Ishikawa (cell line): ENCODE measurements at regions not wholly inside any gene's neighbourhood (a gene's known extent, or its start where the extent isn't known, plus 50 kb on each side); places are given as distances from the start of the nearest gene placed in this dataset.

Experiments
- CEBPB ChIP-seq: IDR thresholded peaks from 2 replicates; pipeline ENCODE4 v1.6.1; 2012
- EGR1 ChIP-seq: IDR thresholded peaks from 2 replicates; pipeline ENCODE4 v1.6.1; 2012
- EP300 ChIP-seq: IDR thresholded peaks from 2 replicates; pipeline ENCODE4 v1.6.1; 2012; ENCODE audit warnings: borderline replicate concordance
- TAF1 ChIP-seq: IDR thresholded peaks from 2 replicates; pipeline ENCODE4 v1.6.1; 2012; ENCODE audit warnings: low read depth, mild to moderate bottlenecking
- TCF12 ChIP-seq: IDR thresholded peaks from 2 replicates; pipeline ENCODE4 v1.6.1; 2012; ENCODE audit warnings: low read depth
- TEAD4 ChIP-seq: IDR thresholded peaks from 2 replicates; pipeline ENCODE4 v1.6.1; 2012
- TF ChIP-seq, protein P1 (sequence below): IDR thresholded peaks from 2 replicates; pipeline ENCODE4 v1.6.1; 2012; ENCODE audit warnings: low read depth, mild to moderate bottlenecking
- TF ChIP-seq, protein P2 (sequence below): IDR thresholded peaks from 2 replicates; pipeline ENCODE4 v1.6.1; 2012

DNA sequence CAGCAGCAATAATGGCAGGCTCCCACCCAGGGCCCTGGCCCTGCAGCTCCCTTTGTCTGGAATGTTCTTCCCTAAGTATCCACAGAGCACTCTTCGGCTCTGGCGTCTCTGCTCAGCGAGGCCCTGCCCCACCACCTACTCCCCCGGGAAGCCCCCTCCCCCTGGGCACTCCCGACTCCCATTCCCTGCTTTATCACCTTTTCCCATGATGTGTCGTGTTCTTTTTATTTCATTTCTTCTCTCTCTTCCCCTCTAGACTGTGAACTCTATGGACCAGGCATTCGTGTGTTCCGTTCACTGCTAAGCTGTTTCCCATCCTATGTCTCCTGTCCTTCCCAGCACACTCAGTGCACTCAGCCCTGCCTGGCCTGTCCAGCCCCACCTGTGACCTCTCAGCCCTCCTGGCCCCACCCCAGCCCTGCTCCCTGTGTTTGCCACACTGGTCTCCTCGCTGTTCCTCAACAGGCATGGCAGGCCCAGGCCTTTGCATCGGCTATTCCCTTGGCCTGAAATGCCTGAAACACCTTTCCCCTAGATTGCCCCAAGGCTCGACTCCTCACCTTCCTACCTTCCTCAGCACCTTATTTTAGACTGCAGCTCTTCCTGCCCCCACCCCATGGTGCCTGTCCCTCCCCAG, 107.4 kb downstream of the TPRA1 start:
- TF ChIP-seq CEBPB (no peak), EP300 (no peak), TAF1 (no peak), EGR1 (no peak), TCF12 (no peak), TEAD4 (no peak)
- TF ChIP-seq, protein P1, sequence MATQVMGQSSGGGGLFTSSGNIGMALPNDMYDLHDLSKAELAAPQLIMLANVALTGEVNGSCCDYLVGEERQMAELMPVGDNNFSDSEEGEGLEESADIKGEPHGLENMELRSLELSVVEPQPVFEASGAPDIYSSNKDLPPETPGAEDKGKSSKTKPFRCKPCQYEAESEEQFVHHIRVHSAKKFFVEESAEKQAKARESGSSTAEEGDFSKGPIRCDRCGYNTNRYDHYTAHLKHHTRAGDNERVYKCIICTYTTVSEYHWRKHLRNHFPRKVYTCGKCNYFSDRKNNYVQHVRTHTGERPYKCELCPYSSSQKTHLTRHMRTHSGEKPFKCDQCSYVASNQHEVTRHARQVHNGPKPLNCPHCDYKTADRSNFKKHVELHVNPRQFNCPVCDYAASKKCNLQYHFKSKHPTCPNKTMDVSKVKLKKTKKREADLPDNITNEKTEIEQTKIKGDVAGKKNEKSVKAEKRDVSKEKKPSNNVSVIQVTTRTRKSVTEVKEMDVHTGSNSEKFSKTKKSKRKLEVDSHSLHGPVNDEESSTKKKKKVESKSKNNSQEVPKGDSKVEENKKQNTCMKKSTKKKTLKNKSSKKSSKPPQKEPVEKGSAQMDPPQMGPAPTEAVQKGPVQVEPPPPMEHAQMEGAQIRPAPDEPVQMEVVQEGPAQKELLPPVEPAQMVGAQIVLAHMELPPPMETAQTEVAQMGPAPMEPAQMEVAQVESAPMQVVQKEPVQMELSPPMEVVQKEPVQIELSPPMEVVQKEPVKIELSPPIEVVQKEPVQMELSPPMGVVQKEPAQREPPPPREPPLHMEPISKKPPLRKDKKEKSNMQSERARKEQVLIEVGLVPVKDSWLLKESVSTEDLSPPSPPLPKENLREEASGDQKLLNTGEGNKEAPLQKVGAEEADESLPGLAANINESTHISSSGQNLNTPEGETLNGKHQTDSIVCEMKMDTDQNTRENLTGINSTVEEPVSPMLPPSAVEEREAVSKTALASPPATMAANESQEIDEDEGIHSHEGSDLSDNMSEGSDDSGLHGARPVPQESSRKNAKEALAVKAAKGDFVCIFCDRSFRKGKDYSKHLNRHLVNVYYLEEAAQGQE: no peak
- TF ChIP-seq, protein P2, sequence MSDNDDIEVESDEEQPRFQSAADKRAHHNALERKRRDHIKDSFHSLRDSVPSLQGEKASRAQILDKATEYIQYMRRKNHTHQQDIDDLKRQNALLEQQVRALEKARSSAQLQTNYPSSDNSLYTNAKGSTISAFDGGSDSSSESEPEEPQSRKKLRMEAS: no peak
